ENCODE measurements at regions not wholly inside any gene's neighbourhood (a gene's known extent, or its start where the extent isn't known, plus 50 kb on each side); places are given as distances from the start of the nearest gene placed in this dataset.

DNA sequence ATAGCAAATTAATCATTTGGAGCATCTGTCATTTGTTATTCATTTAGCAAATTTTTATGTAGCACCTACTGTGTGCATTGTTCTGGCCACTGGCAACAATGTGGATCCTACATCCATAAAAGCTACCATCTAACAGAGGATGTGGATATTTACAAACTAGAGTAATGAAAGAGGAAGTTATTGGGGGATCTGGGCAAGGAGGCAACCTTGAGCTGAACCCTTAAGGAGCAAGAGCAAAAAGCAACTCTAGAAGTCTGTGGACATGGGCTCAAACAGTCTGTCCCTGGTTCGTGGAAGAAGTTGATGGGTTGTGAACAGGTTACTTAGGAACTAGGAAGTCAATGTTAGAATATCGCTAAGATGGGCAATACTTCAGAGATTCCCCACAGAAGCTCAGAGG is 259.9 kb downstream of the SYK start:
- TF ChIP-seq, protein P1, sequence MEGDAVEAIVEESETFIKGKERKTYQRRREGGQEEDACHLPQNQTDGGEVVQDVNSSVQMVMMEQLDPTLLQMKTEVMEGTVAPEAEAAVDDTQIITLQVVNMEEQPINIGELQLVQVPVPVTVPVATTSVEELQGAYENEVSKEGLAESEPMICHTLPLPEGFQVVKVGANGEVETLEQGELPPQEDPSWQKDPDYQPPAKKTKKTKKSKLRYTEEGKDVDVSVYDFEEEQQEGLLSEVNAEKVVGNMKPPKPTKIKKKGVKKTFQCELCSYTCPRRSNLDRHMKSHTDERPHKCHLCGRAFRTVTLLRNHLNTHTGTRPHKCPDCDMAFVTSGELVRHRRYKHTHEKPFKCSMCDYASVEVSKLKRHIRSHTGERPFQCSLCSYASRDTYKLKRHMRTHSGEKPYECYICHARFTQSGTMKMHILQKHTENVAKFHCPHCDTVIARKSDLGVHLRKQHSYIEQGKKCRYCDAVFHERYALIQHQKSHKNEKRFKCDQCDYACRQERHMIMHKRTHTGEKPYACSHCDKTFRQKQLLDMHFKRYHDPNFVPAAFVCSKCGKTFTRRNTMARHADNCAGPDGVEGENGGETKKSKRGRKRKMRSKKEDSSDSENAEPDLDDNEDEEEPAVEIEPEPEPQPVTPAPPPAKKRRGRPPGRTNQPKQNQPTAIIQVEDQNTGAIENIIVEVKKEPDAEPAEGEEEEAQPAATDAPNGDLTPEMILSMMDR (IDR thresholded peaks at IDR 0.05), result no peak
- intact Hi-C loops (cut with DNase I, micrococcal nuclease), result no loop called here
- ATAC-seq (no peak), DNase-seq (no peak)
- no peaks in the 10 kb centered on the region for H3K4me1 ChIP-seq (ENCODE audit: low read depth)
- H3K9me3 ChIP-seq, result no peaks in the 10 kb centered on the region
- H3K36me3 ChIP-seq (ENCODE audit: low read depth), result no peaks in the 10 kb centered on the region
- no peak overlapping the region for H3K4me3 ChIP-seq

DNA sequence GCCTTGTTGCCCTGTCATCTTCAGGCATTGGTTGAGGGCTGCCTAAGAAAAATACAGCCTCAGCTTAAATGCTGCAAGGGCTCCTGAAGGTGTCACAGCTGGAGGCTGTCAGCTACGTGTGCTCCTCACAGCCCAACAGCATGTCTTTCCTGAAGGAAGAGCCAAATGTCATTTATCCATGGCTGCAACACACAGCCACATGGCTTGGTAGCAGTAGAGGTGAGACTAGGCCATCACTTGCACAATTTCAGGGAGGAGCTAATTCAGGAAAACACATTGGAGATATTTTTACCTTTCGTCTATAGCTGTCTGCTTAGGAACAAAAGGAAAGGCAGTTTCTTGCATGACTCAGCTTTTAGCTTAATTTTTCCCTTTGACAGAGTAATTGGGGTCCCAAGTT is 260.7 kb downstream of the SYK start:
- no peaks in the 10 kb centered on the region for H3K9me3 ChIP-seq
- H3K36me3 ChIP-seq (ENCODE audit: low read depth), result no peaks in the 10 kb centered on the region
- H3K4me1 ChIP-seq (ENCODE audit: low read depth), result no peaks in the 10 kb centered on the region
- DNase-seq (no peak), ATAC-seq (no peak)
- TF ChIP-seq, protein P1 (IDR thresholded peaks at IDR 0.05), result no peak
- H3K4me3 ChIP-seq, result no peak overlapping the region
- intact Hi-C loops (cut with DNase I, micrococcal nuclease), result no loop called here

GRCh38 chr9:91063471-91063870 is 261.9 kb downstream of the SYK start:
- H3K9me3 ChIP-seq, result no peaks in the 10 kb centered on the region
- no peak for DNase-seq
- intact Hi-C loops (cut with DNase I, micrococcal nuclease), result no loop called here
- ATAC-seq, result no peak
- no peaks in the 10 kb centered on the region for H3K4me1 ChIP-seq (ENCODE audit: low read depth)
- no peak overlapping the region for H3K4me3 ChIP-seq
- TF ChIP-seq, protein P1 (IDR thresholded peaks at IDR 0.05), result no peak
- no peaks in the 10 kb centered on the region for H3K36me3 ChIP-seq (ENCODE audit: low read depth)

GRCh38 chr9:91065231-91066041 is 263.8 kb downstream of the SYK start:
- Histone ChIP-seq H3K9me3 (no peaks in the 10 kb centered on the region), H3K36me3 (ENCODE audit: low read depth) (no peaks in the 10 kb centered on the region), H3K4me1 (ENCODE audit: low read depth) (no peaks in the 10 kb centered on the region), H3K4me3 (no peak overlapping the region)
- no peak for DNase-seq
- TF ChIP-seq, protein P1 (IDR thresholded peaks at IDR 0.05), result no peak
- intact Hi-C loops (cut with DNase I, micrococcal nuclease), result no loop called here
- no peak for ATAC-seq

DNA sequence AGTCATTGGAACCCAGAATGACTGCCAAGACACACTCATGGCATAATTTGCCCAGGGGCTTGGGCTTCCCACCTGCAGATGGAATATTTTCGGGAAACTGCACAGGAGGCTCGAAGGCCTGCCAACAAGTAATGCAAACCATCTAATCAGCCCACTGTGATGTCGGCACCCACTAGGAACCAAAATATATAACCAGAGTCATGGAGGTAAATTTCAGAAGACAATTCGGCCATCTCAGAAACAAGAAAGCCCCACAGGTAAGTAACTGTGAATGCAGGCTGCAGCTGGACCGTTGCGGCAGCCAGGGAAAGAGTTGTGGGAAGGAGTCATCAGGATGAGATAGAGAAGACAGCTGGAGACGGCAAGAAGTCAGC is 264.4 kb downstream of the SYK start:
- Histone ChIP-seq H3K4me3 (no peak overlapping the region), H3K36me3 (ENCODE audit: low read depth) (no peaks in the 10 kb centered on the region), H3K9me3 (no peaks in the 10 kb centered on the region), H3K4me1 (ENCODE audit: low read depth) (no peaks in the 10 kb centered on the region)
- no peak for DNase-seq
- intact Hi-C loops (cut with DNase I, micrococcal nuclease), result no loop called here
- TF ChIP-seq, protein P1 (IDR thresholded peaks at IDR 0.05), result no peak
- no peak for ATAC-seq
